ENCODE measurements at regions not wholly inside any gene's neighbourhood (a gene's known extent, or its start where the extent isn't known, plus 50 kb on each side); places are given as distances from the start of the nearest gene placed in this dataset.
"Not testable (repeated sequence)": the region's sequence is repeated elsewhere in the genome, so short reads cannot be mapped to it uniquely, and the experiment has no call there.

GRCh38 chr15:24300804-24301368 is 374.7 kb upstream of the NPAP1 start:
- not testable (repeated sequence) for H3K4me3 Mint-ChIP-seq; H3K27me3 Mint-ChIP-seq (ENCODE audit: low read depth); H3K4me1 Mint-ChIP-seq (ENCODE audit: low read depth); H3K27ac Mint-ChIP-seq; DNase-seq (ENCODE audit: low spot score); H3K36me3 Mint-ChIP-seq (ENCODE audit: low read depth)
- H3K9me3 Mint-ChIP-seq = peaks cover 30% of the 10 kb centered on the region

GRCh38 chr15:24301999-24302398 is 373.6 kb upstream of the NPAP1 start:
- H3K36me3 Mint-ChIP-seq (ENCODE audit: low read depth); H3K4me3 Mint-ChIP-seq; H3K27me3 Mint-ChIP-seq (ENCODE audit: low read depth); DNase-seq (ENCODE audit: low spot score); H3K27ac Mint-ChIP-seq; H3K4me1 Mint-ChIP-seq (ENCODE audit: low read depth): not testable (repeated sequence)
- peaks cover 30% of the 10 kb centered on the region for H3K9me3 Mint-ChIP-seq

- H3K27me3 Mint-ChIP-seq (ENCODE audit: low read depth); H3K36me3 Mint-ChIP-seq (ENCODE audit: low read depth); H3K4me3 Mint-ChIP-seq; H3K27ac Mint-ChIP-seq; H3K4me1 Mint-ChIP-seq (ENCODE audit: low read depth); DNase-seq (ENCODE audit: low spot score): not testable (repeated sequence)
- H3K9me3 Mint-ChIP-seq = peaks cover 30% of the 10 kb centered on the region
Observed at GRCh38 chr15:24304747-24305146, 370.8 kb upstream of the NPAP1 start.

DNA sequence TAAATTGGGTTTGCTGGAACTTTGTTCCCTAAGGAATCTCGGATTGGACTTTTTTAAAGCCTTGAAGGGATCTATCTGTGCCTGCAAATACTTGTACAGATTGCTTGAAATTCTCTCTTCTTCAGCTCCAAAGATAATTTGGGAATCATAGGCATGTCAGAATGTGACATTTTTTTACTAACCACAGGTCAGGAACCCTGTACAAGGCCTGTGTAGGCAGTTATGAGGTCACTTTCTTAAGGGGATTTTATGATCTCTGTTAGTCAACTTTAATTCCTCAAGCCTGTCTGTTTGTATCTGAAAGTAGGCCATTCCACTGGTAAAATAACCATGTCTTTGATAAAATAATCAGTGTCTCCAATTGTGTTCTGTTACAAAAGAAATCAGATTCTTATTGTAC is 369.9 kb upstream of the NPAP1 start:
- DNase-seq (ENCODE audit: low spot score); H3K27ac Mint-ChIP-seq: not testable (repeated sequence)

DNA sequence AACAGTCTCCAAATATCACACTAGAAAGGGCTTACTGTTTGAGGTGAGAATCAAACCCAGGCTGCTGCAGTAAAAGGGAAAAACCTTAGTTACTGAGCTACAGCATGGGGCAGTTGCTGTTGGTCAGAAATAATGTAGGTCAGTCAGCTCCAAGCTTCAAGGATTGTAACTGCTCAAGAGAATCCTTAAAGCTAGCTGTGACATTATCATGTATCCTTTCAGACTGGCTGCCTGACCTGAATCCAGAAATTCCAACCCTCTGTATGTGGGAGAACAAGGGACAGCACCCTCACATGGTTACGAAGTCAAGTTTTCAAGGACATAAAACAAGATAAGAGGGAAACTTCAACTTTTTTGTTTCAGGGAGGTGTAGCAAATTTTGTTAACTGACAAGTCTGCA is 365.9 kb upstream of the NPAP1 start:
- not testable (repeated sequence) for H3K36me3 Mint-ChIP-seq (ENCODE audit: low read depth); H3K27ac Mint-ChIP-seq; H3K27me3 Mint-ChIP-seq (ENCODE audit: low read depth); DNase-seq (ENCODE audit: low spot score); H3K4me3 Mint-ChIP-seq; H3K4me1 Mint-ChIP-seq (ENCODE audit: low read depth); H3K9me3 Mint-ChIP-seq

More for the DNA sequence above, 369.9 kb upstream of the NPAP1 start:
- H3K27me3 Mint-ChIP-seq (ENCODE audit: low read depth); H3K4me3 Mint-ChIP-seq; H3K36me3 Mint-ChIP-seq (ENCODE audit: low read depth); H3K4me1 Mint-ChIP-seq (ENCODE audit: low read depth): not testable (repeated sequence)
- peaks cover 30% of the 10 kb centered on the region for H3K9me3 Mint-ChIP-seq

DNA sequence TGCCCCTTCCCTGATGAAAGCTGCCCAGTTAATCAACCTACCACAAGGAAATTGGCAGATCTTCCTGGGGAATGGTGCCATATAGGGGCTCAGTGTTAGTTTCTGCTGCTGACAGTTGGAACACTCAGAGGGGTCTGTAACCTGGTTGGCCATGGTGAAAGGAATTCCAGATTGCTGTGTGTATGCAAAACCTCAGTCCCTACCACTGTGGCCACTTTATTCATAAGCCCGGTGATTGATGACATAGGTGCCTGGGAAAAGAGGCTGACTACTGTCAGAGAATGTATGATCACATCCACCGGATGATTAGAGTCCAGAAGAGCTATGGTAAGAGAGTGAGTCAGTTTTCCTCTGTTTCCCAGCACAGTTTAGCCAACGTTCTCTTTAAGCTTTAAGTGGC is 363.9 kb upstream of the NPAP1 start:
- not testable (repeated sequence) for H3K4me1 Mint-ChIP-seq (ENCODE audit: low read depth); H3K27ac Mint-ChIP-seq; H3K27me3 Mint-ChIP-seq (ENCODE audit: low read depth); DNase-seq (ENCODE audit: low spot score); H3K4me3 Mint-ChIP-seq; H3K36me3 Mint-ChIP-seq (ENCODE audit: low read depth)
- peaks cover 11% of the 10 kb centered on the region for H3K9me3 Mint-ChIP-seq

- DNase-seq (ENCODE audit: low spot score); H3K27me3 Mint-ChIP-seq (ENCODE audit: low read depth); H3K4me3 Mint-ChIP-seq; H3K27ac Mint-ChIP-seq; H3K36me3 Mint-ChIP-seq (ENCODE audit: low read depth); H3K4me1 Mint-ChIP-seq (ENCODE audit: low read depth): not testable (repeated sequence)
- peaks cover 33% of the 10 kb centered on the region for H3K9me3 Mint-ChIP-seq
Observed at GRCh38 chr15:24316326-24316725, 359.2 kb upstream of the NPAP1 start.

GRCh38 chr15:24318981-24319380 is 356.6 kb upstream of the NPAP1 start:
- Mint-ChIP-seq H3K4me1 (ENCODE audit: low read depth) (no peaks in the 10 kb centered on the region), H3K4me3 (no peak overlapping the region), H3K27me3 (ENCODE audit: low read depth) (no peaks in the 10 kb centered on the region), H3K36me3 (ENCODE audit: low read depth) (no peaks in the 10 kb centered on the region), H3K27ac (no peak overlapping the region), H3K9me3 (peaks cover 32% of the 10 kb centered on the region)
- no peak for DNase-seq (ENCODE audit: low spot score)

DNA sequence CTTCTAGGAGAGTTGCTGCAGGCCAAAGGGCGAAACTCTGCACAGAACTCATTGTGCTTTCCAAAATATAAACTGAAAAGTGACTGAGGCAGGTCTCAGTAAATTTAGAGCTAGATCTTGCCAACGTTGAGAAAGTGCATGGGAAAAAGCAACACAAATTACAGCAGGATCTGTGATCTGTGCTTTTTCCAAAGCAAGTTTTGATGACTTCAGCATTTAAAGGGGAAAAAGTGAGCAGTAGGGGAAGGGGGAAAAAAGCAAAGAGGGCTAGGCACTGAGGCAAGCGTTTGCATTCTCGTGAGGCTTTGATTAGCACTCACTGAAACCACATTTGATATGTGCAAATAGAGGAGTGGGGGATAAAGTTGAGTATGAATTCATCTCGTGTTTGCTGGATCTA is 351.5 kb upstream of the NPAP1 start:
- H3K4me3 Mint-ChIP-seq; H3K4me1 Mint-ChIP-seq (ENCODE audit: low read depth); H3K27me3 Mint-ChIP-seq (ENCODE audit: low read depth); H3K36me3 Mint-ChIP-seq (ENCODE audit: low read depth); DNase-seq (ENCODE audit: low spot score); H3K27ac Mint-ChIP-seq: not testable (repeated sequence)
- H3K9me3 Mint-ChIP-seq = peaks cover 33% of the 10 kb centered on the region

GRCh38 chr15:24326513-24326912 is 349.1 kb upstream of the NPAP1 start:
- not testable (repeated sequence) for DNase-seq (ENCODE audit: low spot score); H3K4me1 Mint-ChIP-seq (ENCODE audit: low read depth); H3K4me3 Mint-ChIP-seq; H3K27me3 Mint-ChIP-seq (ENCODE audit: low read depth); H3K27ac Mint-ChIP-seq; H3K36me3 Mint-ChIP-seq (ENCODE audit: low read depth)
- peaks cover 23% of the 10 kb centered on the region for H3K9me3 Mint-ChIP-seq

DNA sequence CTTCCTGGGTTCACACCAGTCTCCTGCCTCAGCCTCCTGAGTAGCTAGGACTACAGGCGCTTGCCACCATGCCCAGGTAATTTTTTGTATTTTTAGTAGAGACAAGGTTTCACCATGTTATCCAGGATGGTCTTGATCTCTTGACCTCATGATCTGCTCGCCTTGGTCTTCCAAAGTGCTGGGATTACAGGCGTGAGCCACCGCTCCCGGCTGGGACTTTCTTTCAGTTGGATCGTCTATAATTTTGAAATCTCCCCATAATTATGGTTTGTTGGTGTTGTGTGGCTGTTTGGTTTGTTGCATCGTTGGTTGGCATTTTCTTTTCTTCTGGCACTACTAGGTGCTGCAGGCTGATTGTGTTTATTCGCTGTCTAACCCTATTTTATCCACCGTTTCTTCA is 343.6 kb upstream of the NPAP1 start:
- not testable (repeated sequence) for H3K4me3 Mint-ChIP-seq; H3K27ac Mint-ChIP-seq; DNase-seq (ENCODE audit: low spot score); H3K27me3 Mint-ChIP-seq (ENCODE audit: low read depth); H3K4me1 Mint-ChIP-seq (ENCODE audit: low read depth); H3K36me3 Mint-ChIP-seq (ENCODE audit: low read depth)
- H3K9me3 Mint-ChIP-seq = peaks cover 23% of the 10 kb centered on the region

DNA sequence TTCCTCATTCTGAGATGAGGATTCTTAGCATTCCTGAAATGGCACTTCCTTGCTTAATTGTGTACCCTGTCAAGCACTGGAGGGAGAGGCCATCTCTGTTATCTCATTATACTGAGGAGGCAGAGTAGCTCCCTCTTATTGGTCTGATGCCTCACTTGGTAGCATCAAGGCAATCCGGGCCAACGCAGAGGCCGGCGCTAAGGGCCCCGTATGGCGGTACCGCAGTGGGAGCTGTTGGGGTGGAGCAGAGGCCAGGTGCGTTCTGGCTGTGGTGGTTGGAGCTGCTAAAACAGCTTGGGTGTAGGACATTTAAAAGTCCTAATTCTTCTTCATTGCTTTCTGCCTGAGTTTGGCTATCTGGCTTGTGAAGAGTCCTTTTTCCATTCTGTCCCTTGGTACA is 333.7 kb upstream of the NPAP1 start:
- peaks cover 28% of the 10 kb centered on the region for H3K9me3 Mint-ChIP-seq
- H3K27ac Mint-ChIP-seq; DNase-seq (ENCODE audit: low spot score); H3K27me3 Mint-ChIP-seq (ENCODE audit: low read depth); H3K4me1 Mint-ChIP-seq (ENCODE audit: low read depth); H3K4me3 Mint-ChIP-seq; H3K36me3 Mint-ChIP-seq (ENCODE audit: low read depth): not testable (repeated sequence)

GRCh38 chr15:24352777-24353176 is 322.8 kb upstream of the NPAP1 start:
- not testable (repeated sequence) for H3K36me3 Mint-ChIP-seq (ENCODE audit: low read depth); H3K27ac Mint-ChIP-seq; DNase-seq (ENCODE audit: low spot score); H3K4me3 Mint-ChIP-seq; H3K4me1 Mint-ChIP-seq (ENCODE audit: low read depth); H3K27me3 Mint-ChIP-seq (ENCODE audit: low read depth)
- H3K9me3 Mint-ChIP-seq = peaks cover 41% of the 10 kb centered on the region

GRCh38 chr15:24381103-24381502 is 294.5 kb upstream of the NPAP1 start:
- H3K4me1 Mint-ChIP-seq (ENCODE audit: low read depth); H3K36me3 Mint-ChIP-seq (ENCODE audit: low read depth); H3K27ac Mint-ChIP-seq; H3K4me3 Mint-ChIP-seq; H3K27me3 Mint-ChIP-seq (ENCODE audit: low read depth); DNase-seq (ENCODE audit: low spot score): not testable (repeated sequence)
- peaks cover 44% of the 10 kb centered on the region for H3K9me3 Mint-ChIP-seq

GRCh38 chr15:24385258-24385657 is 290.3 kb upstream of the NPAP1 start:
- not testable (repeated sequence) for H3K36me3 Mint-ChIP-seq (ENCODE audit: low read depth); H3K4me1 Mint-ChIP-seq (ENCODE audit: low read depth); H3K27ac Mint-ChIP-seq

More at GRCh38 chr15:24385258-24385657, 290.3 kb upstream of the NPAP1 start:
- H3K4me3 Mint-ChIP-seq; DNase-seq (ENCODE audit: low spot score); H3K27me3 Mint-ChIP-seq (ENCODE audit: low read depth): not testable (repeated sequence)
- peaks cover 24% of the 10 kb centered on the region for H3K9me3 Mint-ChIP-seq
